Pancreas (tissue), 10 donors: ENCODE measurements at regions not wholly inside any gene's neighbourhood (a gene's known extent, or its start where the extent isn't known, plus 50 kb on each side); places are given as distances from the start of the nearest gene placed in this dataset.

Experiments used
- ATAC-seq, 4 donors: fragments of 200-7000 bp; cut with Tn5 transposase; one replicate each; pipeline versions ENCODE4 v1.8.0 to v1.9.1; 2020; ENCODE audit warnings: mild to moderate bottlenecking in 4 of 4, moderate library complexity in 4 of 4
- DNase-seq, 6 donors: peaks; one replicate each; pipeline ENCODE4 v3.0.0-alpha.2; 2020
- FAIRE-seq: peaks from 2 replicates; lab custom pipeline; 2012; peaks lifted over from hg19 to GRCh38; lab: Jason Lieb, UNC
- H3K27ac ChIP-seq, 4 donors: fragments of 200-600 bp; sonication (generic); 1 replicate in 3 of 4; 2 replicates in 1 of 4; pipeline versions ENCODE4 v1.5.0 to v1.8.0; 2020
- H3K27me3 ChIP-seq, 4 donors: fragments of 200-600 bp; one replicate each; pipeline ENCODE4 v1.8.0; 2021
- H3K36me3 ChIP-seq, 3 donors: fragments of 200-600 bp; sonication (generic) in 1 of 3; one replicate each; pipeline versions ENCODE4 v1.5.0 to v1.8.0; 2020 to 2021
- H3K4me1 ChIP-seq, 3 donors: fragments of 200-600 bp; one replicate each; pipeline ENCODE4 v1.8.0; 2021
- H3K4me3 ChIP-seq, 4 donors: fragments of 200-600 bp; sonication (generic) in 2 of 4; one replicate each; pipeline versions ENCODE4 v1.5.0 to v1.8.0; 2020 to 2021
- H3K9me3 ChIP-seq, 4 donors: fragments of 200-600 bp; one replicate each; pipeline ENCODE4 v1.8.0; 2021
- WGBS, 2 donors: extraction: QIAGEN DNeasy Blood & Tissue Kit; methylation state at CpG; one replicate each; pipeline ENCODE4 v1.1.7; 2013; 5-methylcytosine and 5-hydroxymethylcytosine counted together
- intact Hi-C, 3 donors: fragments of 100-400 bp; cut with DNase I; formaldehyde crosslinking; loops; one replicate each; pipeline versions ENCODE4 v1.11.1 to v1.14.2; 2022
- TF ChIP-seq, protein P1 (sequence below), 4 donors: fragments of 200-600 bp; sonication (generic) in 3 of 4; IDR thresholded peaks; one replicate each; pipeline versions ENCODE4 v1.5.0 to v1.8.0; 2021; ENCODE audit warnings: antibody characterized with exemption in 4 of 4
- donor health status: healthy with polysubstance abuse.
- donor health status: DM: no; HTN: no; CAD: no; lungs with moderate emphysema.
- donor health status: DM: no; HTN: no; CAD: no.
- donor health status: control.
- donor health status: control.
- donor health status: Bipolar disorder and iron deficiency.
- donor health status: DM: yes; HTN: yes; CAD: no.
- donor health status: DM: no; HTN: no; CAD: no.
- donor health status: DM: no; HTN: no; CAD: no.
- donor health status: DM: yes; HTN: yes; CAD: no.

DNA sequence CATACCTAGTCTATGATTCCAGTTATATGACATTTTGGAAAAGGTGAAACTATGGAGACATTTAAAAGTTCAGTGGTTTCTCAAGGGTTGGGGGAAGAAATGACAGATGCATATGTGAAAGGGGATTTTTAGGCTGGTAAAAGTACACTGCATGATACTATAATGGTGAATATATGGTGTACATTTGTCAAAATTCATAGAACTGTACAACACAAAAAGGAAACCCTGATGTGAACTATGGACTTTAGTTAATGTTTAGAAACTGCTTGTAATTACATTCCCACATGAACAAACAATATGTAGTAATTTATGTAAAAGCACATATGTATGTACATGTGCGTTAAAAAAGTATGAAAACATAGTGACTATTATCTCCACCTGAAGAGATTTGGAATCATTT, 907.3 kb upstream of the CITED2 start:
- Histone ChIP-seq H3K27ac (no peak overlapping the region), H3K36me3 (no peaks in the 10 kb centered on the region), H3K9me3 (peaks cover 0 to 5% (median 0%) of the 10 kb centered on the region in 4 donors), H3K4me3 (no peak overlapping the region), H3K4me1 (peaks cover 0 to 7% (median 5%) of the 10 kb centered on the region in 3 donors), H3K27me3 (no peaks in the 10 kb centered on the region)
- ATAC-seq (no peak), FAIRE-seq (no peak), DNase-seq (no peak)
- WGBS, 2 donors: 37 to 65% methylated on average over 1 of the region's 1 CpG
- TF ChIP-seq, protein P1, sequence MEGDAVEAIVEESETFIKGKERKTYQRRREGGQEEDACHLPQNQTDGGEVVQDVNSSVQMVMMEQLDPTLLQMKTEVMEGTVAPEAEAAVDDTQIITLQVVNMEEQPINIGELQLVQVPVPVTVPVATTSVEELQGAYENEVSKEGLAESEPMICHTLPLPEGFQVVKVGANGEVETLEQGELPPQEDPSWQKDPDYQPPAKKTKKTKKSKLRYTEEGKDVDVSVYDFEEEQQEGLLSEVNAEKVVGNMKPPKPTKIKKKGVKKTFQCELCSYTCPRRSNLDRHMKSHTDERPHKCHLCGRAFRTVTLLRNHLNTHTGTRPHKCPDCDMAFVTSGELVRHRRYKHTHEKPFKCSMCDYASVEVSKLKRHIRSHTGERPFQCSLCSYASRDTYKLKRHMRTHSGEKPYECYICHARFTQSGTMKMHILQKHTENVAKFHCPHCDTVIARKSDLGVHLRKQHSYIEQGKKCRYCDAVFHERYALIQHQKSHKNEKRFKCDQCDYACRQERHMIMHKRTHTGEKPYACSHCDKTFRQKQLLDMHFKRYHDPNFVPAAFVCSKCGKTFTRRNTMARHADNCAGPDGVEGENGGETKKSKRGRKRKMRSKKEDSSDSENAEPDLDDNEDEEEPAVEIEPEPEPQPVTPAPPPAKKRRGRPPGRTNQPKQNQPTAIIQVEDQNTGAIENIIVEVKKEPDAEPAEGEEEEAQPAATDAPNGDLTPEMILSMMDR (IDR thresholded peaks at IDR 0.05): no peak
- intact Hi-C loops: no loop called here

DNA sequence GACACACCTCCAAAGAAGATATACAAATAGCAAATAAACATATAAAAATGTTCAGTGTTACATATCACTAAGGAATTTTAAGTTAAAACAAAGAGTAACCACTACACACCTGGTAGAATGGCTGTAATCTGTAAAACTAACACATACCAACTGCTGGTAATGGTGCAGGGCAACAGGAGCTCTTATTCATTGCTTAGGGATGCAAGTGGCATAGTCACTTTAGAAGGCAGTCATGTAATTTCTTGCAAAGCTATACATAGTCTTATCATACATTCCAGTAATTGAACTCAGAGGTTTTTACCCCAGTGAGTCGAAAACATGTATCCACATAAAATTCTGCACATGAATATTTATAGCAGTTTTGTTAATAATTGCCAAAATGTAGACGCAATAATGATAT, 906.8 kb upstream of the CITED2 start:
- Histone ChIP-seq H3K9me3 (peaks cover 0 to 5% (median 0%) of the 10 kb centered on the region in 4 donors), H3K4me1 (peaks cover 0 to 7% (median 5%) of the 10 kb centered on the region in 3 donors), H3K27ac (no peak overlapping the region), H3K4me3 (no peak overlapping the region), H3K27me3 (no peaks in the 10 kb centered on the region), H3K36me3 (no peaks in the 10 kb centered on the region)
- no peak for ATAC-seq
- WGBS, 2 donors: 69 to 73% methylated on average over 2 of the region's 2 CpGs
- TF ChIP-seq, protein P1 (IDR thresholded peaks at IDR 0.05): no peak
- DNase-seq: no peak
- intact Hi-C loops: no loop called here
- no peak for FAIRE-seq

DNA sequence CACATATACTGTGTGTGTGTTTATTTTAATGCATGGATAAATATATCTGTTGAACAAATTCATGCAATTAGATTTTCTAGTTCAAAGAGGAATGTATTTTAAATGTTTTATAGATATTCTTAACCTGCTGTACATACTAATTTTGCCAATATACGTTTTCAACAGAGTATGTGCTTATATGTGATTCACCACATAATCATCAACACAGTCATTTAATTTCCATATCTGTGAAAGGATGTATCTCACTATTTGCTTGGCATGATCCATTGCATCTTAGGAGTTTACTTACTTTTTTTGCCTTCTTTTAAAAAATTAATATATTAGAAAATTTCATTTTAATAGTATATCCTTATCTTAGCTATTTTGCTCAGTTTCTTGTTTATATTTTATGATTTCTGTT, 902.3 kb upstream of the CITED2 start:
- no peaks in the 10 kb centered on the region for H3K36me3 ChIP-seq
- FAIRE-seq (no peak), ATAC-seq (no peak), DNase-seq (no peak)
- H3K27me3 ChIP-seq: no peaks in the 10 kb centered on the region
- peaks cover 0 to 2% (median 0%) of the 10 kb centered on the region in 3 donors for H3K4me1 ChIP-seq
- TF ChIP-seq, protein P1 (IDR thresholded peaks at IDR 0.05): no peak
- no peak overlapping the region for H3K27ac ChIP-seq
- H3K4me3 ChIP-seq: no peak overlapping the region
- intact Hi-C loops: no loop called here
- no peaks in the 10 kb centered on the region for H3K9me3 ChIP-seq
- 62 to 91% methylated on average over 1 of the region's 1 CpG for WGBS, 2 donors

DNA sequence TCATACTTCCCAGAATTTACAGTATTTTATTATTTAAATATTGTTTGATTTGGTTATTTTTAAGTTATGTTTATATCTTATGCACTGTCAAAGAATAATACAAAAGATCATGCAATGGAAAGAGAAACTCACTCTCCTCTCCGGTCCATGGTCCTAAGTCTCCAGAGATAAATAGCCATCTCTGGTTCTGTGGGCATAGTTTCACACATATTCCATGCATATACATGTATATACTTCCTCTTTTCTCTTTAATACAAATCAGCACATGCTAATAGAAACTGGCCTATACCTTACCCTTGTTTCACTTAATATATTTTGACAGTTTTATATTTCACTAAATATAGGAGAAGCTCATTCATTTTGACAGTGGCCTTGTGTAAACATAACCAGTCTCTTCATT, 901.7 kb upstream of the CITED2 start:
- Histone ChIP-seq H3K27ac (no peak overlapping the region), H3K36me3 (no peaks in the 10 kb centered on the region), H3K4me1 (no peaks in the 10 kb centered on the region), H3K9me3 (no peaks in the 10 kb centered on the region), H3K27me3 (no peaks in the 10 kb centered on the region), H3K4me3 (no peak overlapping the region)
- 84 to 97% methylated on average over 1 of the region's 1 CpG for WGBS, 2 donors
- ATAC-seq (no peak), DNase-seq (no peak), FAIRE-seq (no peak)
- intact Hi-C loops: no loop called here
- TF ChIP-seq, protein P1 (IDR thresholded peaks at IDR 0.05): no peak

DNA sequence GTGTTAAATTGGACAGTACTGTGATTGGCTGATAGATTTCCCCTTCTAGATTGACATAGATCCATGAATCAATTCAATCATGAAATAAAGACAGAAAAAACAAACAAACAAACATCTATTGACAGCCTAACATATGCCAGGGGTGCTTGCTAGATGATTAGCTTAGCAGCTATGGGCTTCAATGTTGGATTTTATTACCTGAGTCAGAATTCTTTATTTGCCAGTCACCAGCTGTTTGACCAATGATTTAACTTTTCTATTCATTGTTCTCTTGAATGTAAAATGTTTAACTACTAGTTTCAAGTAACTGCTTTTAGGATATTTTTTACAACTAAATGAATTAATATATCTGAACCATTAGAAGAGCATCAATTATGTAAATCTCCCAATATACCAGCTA, 901.3 kb upstream of the CITED2 start:
- Histone ChIP-seq H3K36me3 (no peaks in the 10 kb centered on the region), H3K4me1 (no peaks in the 10 kb centered on the region), H3K4me3 (no peak overlapping the region), H3K9me3 (no peaks in the 10 kb centered on the region), H3K27me3 (no peaks in the 10 kb centered on the region), H3K27ac (no peak overlapping the region)
- intact Hi-C loops: no loop called here
- TF ChIP-seq, protein P1 (IDR thresholded peaks at IDR 0.05): no peak
- no peak for FAIRE-seq
- DNase-seq: no peak
- ATAC-seq: no peak
